Smooth muscle cell (in vitro differentiated cells): ENCODE measurements at regions not wholly inside any gene's neighbourhood (a gene's known extent, or its start where the extent isn't known, plus 50 kb on each side); places are given as distances from the start of the nearest gene placed in this dataset.
A peak's percentile ranks its signal among the peaks of the same experiment; 100 is the strongest.

ENCODE experiments used
- DNase-seq: peaks from one replicate; lab custom pipeline; 2025; ENCODE audit not compliant: unreplicated experiment; lab: John Stamatoyannopoulos, UW
- H2AFZ ChIP-seq: fragments of 200-600 bp; sonication (generic); 2 replicates; pipeline ENCODE4 v1.6.0; 2016; ENCODE audit warnings: antibody characterized with exemption, low read depth, mild to moderate bottlenecking
- H3F3A ChIP-seq: fragments of 200-600 bp; sonication (generic); 2 replicates; pipeline ENCODE4 v1.6.0; 2017; ENCODE audit warnings: antibody characterized with exemption, low read depth
- H3K27ac ChIP-seq: fragments of 200-600 bp; sonication (generic); 2 replicates; pipeline ENCODE4 v1.5.1; 2016; ENCODE audit warnings: low read depth, mild to moderate bottlenecking
- H3K27me3 ChIP-seq: fragments of 200-600 bp; sonication (generic); 2 replicates; pipeline ENCODE4 v1.6.1; 2016; ENCODE audit warnings: low read depth, mild to moderate bottlenecking
- H3K36me3 ChIP-seq: fragments of 200-600 bp; sonication (generic); 2 replicates; pipeline ENCODE4 v1.5.1; 2016; ENCODE audit warnings: low read depth
- H3K4me1 ChIP-seq: fragments of 200-600 bp; sonication (generic); 2 replicates; pipeline ENCODE4 v1.5.1; 2016; ENCODE audit warnings: low read depth
- H3K4me2 ChIP-seq: fragments of 200-600 bp; sonication (generic); 2 replicates; pipeline ENCODE4 v1.6.0; 2016; ENCODE audit warnings: mild to moderate bottlenecking
- H3K4me3 ChIP-seq: fragments of 200-600 bp; sonication (generic); 2 replicates; pipeline ENCODE4 v1.5.1; 2016; ENCODE audit warnings: mild to moderate bottlenecking
- H3K79me2 ChIP-seq: fragments of 200-600 bp; sonication (generic); 2 replicates; pipeline ENCODE4 v1.6.0; 2016; ENCODE audit warnings: low read depth, mild to moderate bottlenecking
- H3K9ac ChIP-seq: fragments of 200-600 bp; sonication (generic); 2 replicates; pipeline ENCODE4 v1.6.0; 2016; ENCODE audit warnings: low read depth
- H3K9me3 ChIP-seq: fragments of 200-600 bp; sonication (generic); replicated peaks from 2 replicates; pipeline ENCODE4 v1.5.1; 2016; ENCODE audit warnings: low read depth
- H4K20me1 ChIP-seq: fragments of 200-600 bp; sonication (generic); 2 replicates; pipeline ENCODE4 v1.6.0; 2016; ENCODE audit warnings: low read depth
- CTCF ChIP-seq: fragments of 200-600 bp; sonication (generic); IDR thresholded peaks from 2 replicates; pipeline ENCODE4 v1.5.1; 2017; ENCODE audit warnings: borderline replicate concordance, mild to moderate bottlenecking, antibody characterized with exemption; ENCODE audit not compliant: insufficient read depth, poor library complexity, severe bottlenecking
- WGBS: methylation state at CpG from one replicate; pipeline ENCODE4 v1.1.7; 2016; ENCODE audit warnings: low lambda C conversion rate; 5-methylcytosine and 5-hydroxymethylcytosine counted together

GRCh38 chr3:128551867-128552266, 58.9 kb upstream of the GATA2 start:
- 55% methylated on average over 4 of the region's 4 CpGs for WGBS
- no peaks in the 10 kb centered on the region for H4K20me1 ChIP-seq
- TF ChIP-seq CTCF = no peak

GRCh38 chr3:128551451-128551850, 58.5 kb upstream of the GATA2 start:
- no peak overlapping the region for H3K4me3 ChIP-seq
- H3K4me1 ChIP-seq = peaks cover 10% of the 10 kb centered on the region
- H3K36me3 ChIP-seq = no peaks in the 10 kb centered on the region
- H3K79me2 ChIP-seq = no peaks in the 10 kb centered on the region
- DNase-seq = no peak
- peak overlapping the region; percentile 56 for H2AFZ ChIP-seq
- no peaks in the 10 kb centered on the region for H3K9me3 ChIP-seq
- peak overlapping the region; percentile 9 for H3K27ac ChIP-seq
- H3K4me2 ChIP-seq = peak overlapping the region; percentile 1
- WGBS = 85% methylated on average over 9 of the region's 9 CpGs
- TF ChIP-seq CTCF = no peak
- no peak overlapping the region for H3K9ac ChIP-seq
- H3F3A ChIP-seq = peaks cover 11% of the 10 kb centered on the region
- no peaks in the 10 kb centered on the region for H3K27me3 ChIP-seq
- no peaks in the 10 kb centered on the region for H4K20me1 ChIP-seq

More at GRCh38 chr3:128551867-128552266, 58.9 kb upstream of the GATA2 start:
- no peak for DNase-seq
- H3K27me3 ChIP-seq = no peaks in the 10 kb centered on the region
- no peaks in the 10 kb centered on the region for H3K36me3 ChIP-seq
- H3K4me3 ChIP-seq = no peak overlapping the region
- H3K4me1 ChIP-seq = peaks cover 10% of the 10 kb centered on the region
- H3K9me3 ChIP-seq = no peaks in the 10 kb centered on the region
- H3K9ac ChIP-seq = no peak overlapping the region
- peak overlapping the region; percentile 1 for H3K4me2 ChIP-seq
- no peaks in the 10 kb centered on the region for H3K79me2 ChIP-seq
- peak overlapping the region; percentile 9 for H3K27ac ChIP-seq
- H2AFZ ChIP-seq = peak overlapping the region; percentile 56
- H3F3A ChIP-seq = peaks cover 8% of the 10 kb centered on the region

GRCh38 chr3:128550471-128551126, 57.6 kb upstream of the GATA2 start:
- Histone ChIP-seq H3K4me1 (peaks cover 10% of the 10 kb centered on the region), H3F3A (peaks cover 12% of the 10 kb centered on the region), H3K9me3 (no peaks in the 10 kb centered on the region), H3K27ac (no peak overlapping the region), H3K4me3 (no peak overlapping the region), H2AFZ (no peak overlapping the region), H3K36me3 (no peaks in the 10 kb centered on the region), H4K20me1 (no peaks in the 10 kb centered on the region), H3K9ac (no peak overlapping the region), H3K79me2 (no peaks in the 10 kb centered on the region), H3K27me3 (no peaks in the 10 kb centered on the region), H3K4me2 (no peak overlapping the region)
- no peak for TF ChIP-seq CTCF
- DNase-seq = no peak
- 96% methylated on average over 18 of the region's 18 CpGs for WGBS

GRCh38 chr3:128550113-128550440, 57.1 kb upstream of the GATA2 start:
- Histone ChIP-seq H3K27ac (peak overlapping the region; percentile 91), H3F3A (peaks cover 12% of the 10 kb centered on the region)
- 90% methylated on average over 2 of the region's 2 CpGs for WGBS

More at GRCh38 chr3:128550113-128550440, 57.1 kb upstream of the GATA2 start:
- DNase-seq = no peak
- H2AFZ ChIP-seq = no peak overlapping the region
- H3K36me3 ChIP-seq = no peaks in the 10 kb centered on the region
- H3K79me2 ChIP-seq = no peaks in the 10 kb centered on the region
- H3K4me3 ChIP-seq = no peak overlapping the region
- H3K27me3 ChIP-seq = no peaks in the 10 kb centered on the region
- no peak for TF ChIP-seq CTCF
- peaks cover 10% of the 10 kb centered on the region for H3K4me1 ChIP-seq
- no peaks in the 10 kb centered on the region for H4K20me1 ChIP-seq
- H3K9me3 ChIP-seq = no peaks in the 10 kb centered on the region
- no peak overlapping the region for H3K9ac ChIP-seq
- no peak overlapping the region for H3K4me2 ChIP-seq
